HUES6 (cell line): ENCODE measurements at regions not wholly inside any gene's neighbourhood (a gene's known extent, or its start where the extent isn't known, plus 50 kb on each side); places are given as distances from the start of the nearest gene placed in this dataset.

Experiments used
- H3K27ac ChIP-seq: 2 replicates; pipeline ENCODE4 v1.7.0; 2013; ENCODE audit warnings: low read depth, mild to moderate bottlenecking, low read length, inconsistent platforms
- H3K27me3 ChIP-seq: 2 replicates; pipeline ENCODE4 v1.6.1; 2013; ENCODE audit warnings: low read length; ENCODE audit not compliant: control insufficient read depth, insufficient read depth
- H3K36me3 ChIP-seq: 2 replicates; pipeline ENCODE4 v1.6.1; 2013; ENCODE audit warnings: low read length; ENCODE audit not compliant: control insufficient read depth, insufficient read depth
- H3K4me1 ChIP-seq: 2 replicates; pipeline ENCODE4 v1.6.1; 2013; ENCODE audit warnings: low read length; ENCODE audit not compliant: control insufficient read depth, insufficient read depth
- H3K4me3 ChIP-seq: 2 replicates; pipeline ENCODE4 v1.5.1; 2013; ENCODE audit warnings: low read depth, low read length
- H3K9ac ChIP-seq: one replicate; pipeline ENCODE4 v1.6.1; 2013; ENCODE audit warnings: mild to moderate bottlenecking, low read length
- H3K9me3 ChIP-seq: 2 replicates; pipeline ENCODE4 v1.6.1; 2013; ENCODE audit warnings: low read depth, low read length; ENCODE audit not compliant: control insufficient read depth, insufficient read depth

DNA sequence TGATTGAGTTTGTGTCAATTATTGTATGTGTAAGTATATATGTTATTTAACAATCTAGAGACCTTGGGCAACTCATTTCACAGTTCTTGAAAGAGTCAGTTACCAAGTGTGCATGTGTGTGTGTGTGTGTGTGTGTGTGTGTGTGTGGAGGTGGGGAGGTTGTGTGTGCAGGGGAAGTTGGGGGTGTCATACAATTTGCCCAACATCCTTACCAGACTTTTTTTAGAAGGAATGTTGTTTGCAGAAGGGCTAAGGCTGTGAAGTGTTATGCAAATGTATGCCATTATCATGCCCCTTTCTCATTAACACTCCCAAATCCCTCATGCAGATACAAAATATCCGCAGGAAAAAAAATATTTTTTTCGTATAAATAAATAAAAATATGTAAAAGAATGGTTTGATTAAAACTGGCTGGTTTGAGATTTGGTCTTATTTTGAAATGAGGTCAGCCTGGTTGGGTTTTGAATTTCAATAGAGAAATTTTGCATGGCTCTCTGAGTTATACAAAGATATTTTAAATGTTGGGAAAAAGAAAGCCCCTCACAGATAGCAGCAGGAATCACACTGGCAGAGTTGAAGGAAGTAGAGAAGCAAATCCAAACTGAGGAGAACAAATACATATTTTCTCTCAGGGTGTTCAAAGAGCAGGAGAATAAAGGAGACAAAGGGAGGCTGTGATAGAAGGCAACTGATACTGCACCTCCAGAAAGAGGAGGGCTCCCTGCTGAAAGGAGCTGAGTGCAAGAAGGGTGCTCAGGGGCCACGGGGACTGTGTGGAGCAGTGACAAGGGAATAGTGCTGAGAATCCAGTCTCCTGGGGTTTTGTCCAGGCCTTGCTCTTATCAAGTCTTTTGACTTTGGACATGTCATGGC lies 1365.5 kb upstream of the CELF4 start:
- Histone ChIP-seq H3K4me3 (0 out of 2 replicates have a peak overlapping the region, but pooled peaks have one; percentile 18), H3K4me1 (peaks cover 23% of the 10 kb centered on the region), H3K27me3 (no peaks in the 10 kb centered on the region), H3K9ac (no peak overlapping the region), H3K36me3 (no peaks in the 10 kb centered on the region), H3K9me3 (no peaks in the 10 kb centered on the region), H3K27ac (peak overlapping the region; percentile 52; the same call in 1 of the 2 replicates)

- Histone ChIP-seq H3K36me3 (no peaks in the 10 kb centered on the region), H3K27ac (no peak overlapping the region), H3K9me3 (no peaks in the 10 kb centered on the region), H3K9ac (no peak overlapping the region), H3K4me1 (peaks cover 7% of the 10 kb centered on the region; the same call in 1 of the 2 replicates), H3K4me3 (no peak overlapping the region), H3K27me3 (no peaks in the 10 kb centered on the region)
These were observed 1357.9 kb upstream of the CELF4 start for GRCh38 chr18:38923540-38923939.

- H3K9ac ChIP-seq: no peak overlapping the region
- no peaks in the 10 kb centered on the region for H3K36me3 ChIP-seq
- no peaks in the 10 kb centered on the region for H3K9me3 ChIP-seq
- H3K27me3 ChIP-seq: no peaks in the 10 kb centered on the region
- H3K4me3 ChIP-seq: no peak overlapping the region
- H3K4me1 ChIP-seq: peaks cover 7% of the 10 kb centered on the region; the same call in 1 of the 2 replicates
- no peak overlapping the region for H3K27ac ChIP-seq
These were observed 1357.5 kb upstream of the CELF4 start for GRCh38 chr18:38923126-38923525.

- peaks cover 3% of the 10 kb centered on the region; the same call in 1 of the 2 replicates for H3K4me1 ChIP-seq
These were observed 1344.4 kb upstream of the CELF4 start for GRCh38 chr18:38909972-38910371.

DNA sequence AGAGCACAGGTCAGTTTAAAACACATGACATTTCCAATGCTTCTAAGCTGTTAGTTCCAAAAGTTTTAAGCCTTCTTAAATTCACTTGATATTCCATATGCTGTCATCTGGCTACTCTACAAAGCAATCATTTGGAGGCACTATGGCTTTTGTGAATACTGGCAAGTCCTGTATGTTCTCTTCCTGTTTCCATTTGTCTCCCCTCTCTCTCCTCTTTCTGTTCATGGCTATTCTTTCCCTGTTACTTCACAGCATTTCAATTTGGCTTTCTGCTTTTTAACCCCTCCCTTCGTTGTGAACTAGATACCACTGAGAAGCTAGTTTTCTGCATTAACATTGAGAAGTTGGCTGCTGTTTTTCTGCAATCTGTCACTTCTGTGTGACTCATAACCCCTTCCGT lies 1337.2 kb upstream of the CELF4 start:
- Histone ChIP-seq H3K36me3 (no peaks in the 10 kb centered on the region), H3K4me1 (no peaks in the 10 kb centered on the region), H3K27me3 (no peaks in the 10 kb centered on the region), H3K9me3 (no peaks in the 10 kb centered on the region), H3K9ac (no peak overlapping the region), H3K27ac (no peak overlapping the region), H3K4me3 (no peak overlapping the region)

More at GRCh38 chr18:38909972-38910371, 1344.4 kb upstream of the CELF4 start:
- H3K27ac ChIP-seq: no peak overlapping the region
- H3K9me3 ChIP-seq: no peaks in the 10 kb centered on the region
- H3K36me3 ChIP-seq: no peaks in the 10 kb centered on the region
- H3K9ac ChIP-seq: no peak overlapping the region
- no peaks in the 10 kb centered on the region for H3K27me3 ChIP-seq
- no peak overlapping the region for H3K4me3 ChIP-seq

- Histone ChIP-seq H3K4me1 (no peaks in the 10 kb centered on the region), H3K27me3 (no peaks in the 10 kb centered on the region)
These were observed 1334.8 kb upstream of the CELF4 start for GRCh38 chr18:38900445-38900844.

DNA sequence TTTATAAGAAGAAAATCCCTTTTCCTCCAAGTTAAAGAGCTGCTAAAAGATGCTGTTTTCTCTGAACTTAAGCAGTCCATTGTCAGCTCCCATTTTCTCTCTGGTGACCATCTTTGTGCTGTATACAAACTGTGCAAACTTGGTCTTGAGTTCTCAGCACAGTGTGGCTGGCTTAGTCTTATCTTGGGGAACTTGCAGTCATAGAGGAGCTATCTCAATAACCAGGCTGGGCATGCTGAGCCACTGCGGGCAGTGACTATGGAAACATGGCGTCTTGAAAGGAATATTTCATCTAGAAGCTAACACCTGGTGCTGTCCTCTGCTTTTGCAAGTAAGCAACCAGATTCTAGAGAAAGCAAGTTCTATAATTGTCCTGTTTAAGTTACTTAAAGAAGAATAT lies 1334.4 kb upstream of the CELF4 start:
- Histone ChIP-seq H3K27ac (no peak overlapping the region), H3K4me1 (no peaks in the 10 kb centered on the region), H3K9me3 (no peaks in the 10 kb centered on the region), H3K27me3 (no peaks in the 10 kb centered on the region), H3K4me3 (no peak overlapping the region), H3K36me3 (no peaks in the 10 kb centered on the region), H3K9ac (no peak overlapping the region)

More at GRCh38 chr18:38900445-38900844, 1334.8 kb upstream of the CELF4 start:
- Histone ChIP-seq H3K9me3 (no peaks in the 10 kb centered on the region), H3K27ac (no peak overlapping the region), H3K9ac (no peak overlapping the region), H3K36me3 (no peaks in the 10 kb centered on the region), H3K4me3 (no peak overlapping the region)

GRCh38 chr18:38899252-38899651 lies 1333.7 kb upstream of the CELF4 start:
- no peak overlapping the region for H3K9ac ChIP-seq

GRCh38 chr18:38898167-38898566 lies 1332.6 kb upstream of the CELF4 start:
- Histone ChIP-seq H3K4me3 (no peak overlapping the region), H3K4me1 (no peaks in the 10 kb centered on the region), H3K27ac (no peak overlapping the region), H3K27me3 (no peaks in the 10 kb centered on the region), H3K9ac (no peak overlapping the region), H3K9me3 (no peaks in the 10 kb centered on the region), H3K36me3 (no peaks in the 10 kb centered on the region)

More at GRCh38 chr18:38899252-38899651, 1333.7 kb upstream of the CELF4 start:
- Histone ChIP-seq H3K27me3 (no peaks in the 10 kb centered on the region), H3K9me3 (no peaks in the 10 kb centered on the region), H3K27ac (no peak overlapping the region), H3K4me3 (no peak overlapping the region), H3K4me1 (no peaks in the 10 kb centered on the region), H3K36me3 (no peaks in the 10 kb centered on the region)

DNA sequence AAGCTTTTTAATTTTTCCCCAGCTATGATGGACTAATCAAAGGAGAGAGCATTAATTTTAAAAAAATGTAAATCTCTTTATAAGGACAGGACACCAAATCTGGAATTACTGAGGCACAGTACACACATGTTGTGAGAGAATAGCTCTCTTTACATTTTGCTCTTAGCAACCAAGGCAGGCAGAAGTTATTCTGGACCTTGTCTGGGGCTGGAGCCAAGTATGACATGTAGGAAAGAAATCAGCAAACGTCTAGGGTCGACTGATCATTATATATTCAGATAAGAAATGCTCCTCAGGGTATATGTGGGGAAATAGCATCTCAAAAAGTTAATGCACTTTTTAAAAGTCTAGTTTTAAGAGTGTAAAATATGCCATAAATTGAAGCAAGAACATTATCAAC lies 1330.0 kb upstream of the CELF4 start:
- H3K9me3 ChIP-seq: no peaks in the 10 kb centered on the region
- H3K4me1 ChIP-seq: no peaks in the 10 kb centered on the region
- H3K27ac ChIP-seq: no peak overlapping the region
- no peak overlapping the region for H3K9ac ChIP-seq
- H3K27me3 ChIP-seq: no peaks in the 10 kb centered on the region
- no peak overlapping the region for H3K4me3 ChIP-seq
- H3K36me3 ChIP-seq: no peaks in the 10 kb centered on the region

DNA sequence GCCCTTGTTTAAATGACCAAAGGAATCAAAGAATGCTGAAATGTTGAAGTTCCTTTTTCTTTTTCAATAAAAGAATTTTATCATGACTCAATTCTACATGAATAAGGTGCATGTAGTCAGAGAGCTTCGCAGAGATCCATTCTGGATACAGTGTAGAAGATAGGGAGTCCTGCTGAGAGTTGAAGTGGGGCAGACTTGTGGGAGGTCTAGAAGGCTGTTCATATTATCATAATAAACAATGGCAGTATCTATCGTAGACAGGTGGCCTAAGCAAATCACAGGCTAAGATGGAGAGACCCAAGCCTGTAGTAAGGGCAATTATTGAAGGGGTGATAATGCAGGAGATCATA lies 1322.0 kb upstream of the CELF4 start:
- H3K9ac ChIP-seq: no peak overlapping the region
- H3K4me1 ChIP-seq: no peaks in the 10 kb centered on the region; the same call in 1 of the 2 replicates
- H3K36me3 ChIP-seq: no peaks in the 10 kb centered on the region
- no peaks in the 10 kb centered on the region for H3K9me3 ChIP-seq
- H3K4me3 ChIP-seq: no peak overlapping the region
- H3K27me3 ChIP-seq: no peaks in the 10 kb centered on the region
- no peak overlapping the region for H3K27ac ChIP-seq
